Endothelial cell of umbilical vein (primary cell): ENCODE measurements at regions not wholly inside any gene's neighbourhood (a gene's known extent, or its start where the extent isn't known, plus 50 kb on each side); places are given as distances from the start of the nearest gene placed in this dataset.

Source experiments
- BruUV-seq: library from RNA; stranded (reverse); fragments of 400-500 nt; replicated peaks from 2 replicates; lab custom pipeline; 2021; lab: Mats Ljungman, UMichigan
- CTCF ChIA-PET: fragments of 300-600, 350-600 bp; sonication (Branson Sonifier 250); formaldehyde crosslinking; loops from one replicate; lab custom pipeline; 2021; ENCODE audit warnings: antibody characterized with exemption, inconsistent platforms; lab: Charles Lee
- POLR2A ChIA-PET: fragments of 300-600, 350-600 bp; sonication (Branson Sonifier 250); formaldehyde crosslinking; loops from one replicate; lab custom pipeline; 2021; ENCODE audit warnings: antibody characterized with exemption, inconsistent platforms; lab: Charles Lee
- DNase-seq: peaks from one replicate; pipeline ENCODE4 v3.0.0-alpha.2; 2011; ENCODE audit warnings: low read depth, low spot score
- FAIRE-seq: peaks from 2 replicates; lab custom pipeline; 2011; peaks lifted over from hg19 to GRCh38; lab: Jason Lieb, UNC
- H2AFZ ChIP-seq: 2 replicates; pipeline ENCODE4 v1.6.0; 2012; ENCODE audit warnings: low read depth, low read length, control low read depth, inconsistent platforms
- H3K27ac ChIP-seq: 2 replicates; pipeline ENCODE4 v1.5.1; 2011; ENCODE audit warnings: low read depth, mild to moderate bottlenecking, control low read depth, low read length, moderate library complexity; ENCODE audit not compliant: insufficient read depth
- H3K27me3 ChIP-seq, 2 experiments: 2 replicates each; pipeline versions ENCODE4 v1.6.0 to v1.6.1; 2011; ENCODE audit warnings: low read length in 2 of 2, mixed read lengths in 1 of 2; ENCODE audit not compliant: control insufficient read depth in 2 of 2, insufficient read depth in 2 of 2
- H3K36me3 ChIP-seq, 2 experiments: 2 replicates in 1 of 2; 3 replicates in 1 of 2; pipeline ENCODE4 v1.5.1; 2011; ENCODE audit warnings: low read length in 2 of 2, mild to moderate bottlenecking in 1 of 2, moderate library complexity in 1 of 2; ENCODE audit not compliant: control insufficient read depth in 2 of 2, insufficient read depth in 2 of 2; ENCODE audit errors: extremely low read depth in 1 of 2
- H3K4me1 ChIP-seq: 3 replicates; pipeline ENCODE4 v1.5.1; 2011; ENCODE audit warnings: mild to moderate bottlenecking, low read length; ENCODE audit not compliant: control insufficient read depth, insufficient read depth; ENCODE audit errors: extremely low read depth
- H3K4me2 ChIP-seq: 2 replicates; pipeline ENCODE4 v1.6.1; 2011; ENCODE audit warnings: low read length, control low read depth, mixed read lengths; ENCODE audit not compliant: insufficient read depth
- H3K4me3 ChIP-seq, 3 experiments: fragments of 200-600 bp in 1 of 3; sonication (generic), shearing (Covaris generic) in 1 of 3; replicated peaks in 1 of 3; 2 replicates each; pipeline ENCODE4 v1.5.1; 2011 to 2016; ENCODE audit warnings: control low read depth in 3 of 3, low read length in 3 of 3, mild to moderate bottlenecking in 2 of 3, inconsistent platforms in 1 of 3, low read depth in 1 of 3, moderate library complexity in 1 of 3; ENCODE audit not compliant: insufficient read depth in 1 of 3
- H3K79me2 ChIP-seq: 2 replicates; pipeline ENCODE4 v1.6.0; 2012; ENCODE audit warnings: low read length, inconsistent platforms; ENCODE audit not compliant: control insufficient read depth, insufficient read depth
- H3K9ac ChIP-seq: replicated peaks from 2 replicates; pipeline ENCODE3; 2011; ENCODE audit warnings: low read length, control low read depth; ENCODE audit not compliant: insufficient read depth; ENCODE audit errors: extremely low read depth
- H3K9me1 ChIP-seq: replicated peaks from 3 replicates; pipeline ENCODE4 v1.6.0; 2011; ENCODE audit warnings: mild to moderate bottlenecking, low read length; ENCODE audit not compliant: control insufficient read depth, insufficient read depth; ENCODE audit errors: extremely low read depth
- H3K9me3 ChIP-seq: replicated peaks from 2 replicates; pipeline ENCODE4 v1.5.1; 2012; ENCODE audit warnings: low read length, inconsistent platforms; ENCODE audit not compliant: control insufficient read depth, insufficient read depth
- H4K20me1 ChIP-seq: replicated peaks from 2 replicates; pipeline ENCODE3; 2011; ENCODE audit warnings: mild to moderate bottlenecking, low read length; ENCODE audit not compliant: control insufficient read depth, insufficient read depth; ENCODE audit errors: extremely low read depth
- CTCF ChIP-seq, 2 donors: IDR thresholded peaks; 1 replicate in 1 of 2; 2 replicates in 1 of 2; pipeline ENCODE4 v1.5.1; 2011; ENCODE audit warnings: low read length in 2 of 2, mild to moderate bottlenecking in 2 of 2, moderate library complexity in 2 of 2, control low read depth in 1 of 2, inconsistent platforms in 1 of 2, low read depth in 1 of 2; ENCODE audit not compliant: insufficient read depth in 1 of 2; ENCODE audit errors: extremely low read depth in 1 of 2
- EZH2 ChIP-seq: IDR thresholded peaks from 2 replicates; pipeline ENCODE4 v1.6.1; 2012; ENCODE audit warnings: borderline replicate concordance, low read depth, mild to moderate bottlenecking, moderate library complexity, low read length, inconsistent platforms; ENCODE audit not compliant: severe bottlenecking
- FOS ChIP-seq: IDR thresholded peaks from 2 replicates; pipeline ENCODE4 v1.6.1; 2011; ENCODE audit warnings: mild to moderate bottlenecking, low read length, moderate library complexity, borderline replicate concordance; ENCODE audit not compliant: insufficient read depth
- GATA2 ChIP-seq: IDR thresholded peaks from 2 replicates; pipeline ENCODE4 v1.7.0; 2011; ENCODE audit warnings: low read depth, mild to moderate bottlenecking, moderate library complexity, mixed read lengths, low read length; ENCODE audit not compliant: insufficient read length, insufficient read depth
- JUN ChIP-seq: IDR thresholded peaks from 2 replicates; pipeline ENCODE4 v1.6.1; 2011; ENCODE audit warnings: borderline replicate concordance, low read depth; ENCODE audit not compliant: insufficient read length, insufficient read depth
- MAX ChIP-seq: IDR thresholded peaks from 2 replicates; pipeline ENCODE4 v1.6.1; 2011; ENCODE audit not compliant: insufficient read depth, insufficient read length
- MYC ChIP-seq: IDR thresholded peaks from one replicate; pipeline ENCODE4 v1.6.1; 2011; ENCODE audit warnings: mild to moderate bottlenecking, low read depth, low read length
- POLR2A ChIP-seq: IDR thresholded peaks from 2 replicates; pipeline ENCODE4 v1.6.1; 2012; ENCODE audit warnings: low read depth, mild to moderate bottlenecking, control low read depth, low read length
- POLR2AphosphoS5 ChIP-seq: IDR thresholded peaks from 2 replicates; pipeline ENCODE4 v1.6.1; 2012; ENCODE audit warnings: low read depth, mild to moderate bottlenecking, control low read depth, low read length, moderate library complexity; ENCODE audit not compliant: insufficient read depth
- dilution Hi-C: fragments of 300-500 bp; cut with MboI; formaldehyde crosslinking; loops from one replicate; pipeline ENCODE4 v1.15.0; 2019; ENCODE audit warnings: low sequenced_read_pairs; ENCODE audit not compliant: extremely low pct_ligation_motif_present
- intact Hi-C: fragments of 100-400 bp; cut with micrococcal nuclease; formaldehyde crosslinking; loops from one replicate; pipeline ENCODE4 v1.10.0; 2022

GRCh38 chr2:75324861-75325284 is 125.6 kb upstream of the TACR1 start:
- intact Hi-C loops (no loop called here), dilution Hi-C loops (no loop called here)
- Histone ChIP-seq H2AFZ (no peak overlapping the region), H3K9me3 (no peaks in the 10 kb centered on the region), H3K4me3 (no peak overlapping the region), H3K27me3 (no peaks in the 10 kb centered on the region), H3K36me3 (no peaks in the 10 kb centered on the region), H3K27ac (no peak overlapping the region), H3K4me2 (no peak overlapping the region), H3K9ac (no peak overlapping the region), H3K9me1 (no peaks in the 10 kb centered on the region), H3K79me2 (no peaks in the 10 kb centered on the region), H4K20me1 (no peaks in the 10 kb centered on the region), H3K4me1 (no peaks in the 10 kb centered on the region)
- CTCF ChIA-PET: interaction anchor here (1.1 kb wide), 1 partner anchor 25 kb away, joined by 3 read pairs; no protein-coding TSS in a partner anchor
- TF ChIP-seq MAX: no peak
- TF ChIP-seq EZH2: no peak
- no peak for TF ChIP-seq JUN
- TF ChIP-seq MYC: no peak
- no peak for TF ChIP-seq POLR2A
- TF ChIP-seq FOS: no peak
- no peak for TF ChIP-seq CTCF (IDR thresholded peaks at IDR 0.05; ENCODE audit: extremely low read depth in 1 of 2, insufficient read depth in 1 of 2, low read depth in 1 of 2, low read length in 2 of 2)
- no peak for TF ChIP-seq GATA2
- TF ChIP-seq POLR2AphosphoS5: no peak
- DNase-seq: peak; percentile 43
- no peak for FAIRE-seq
- no TSS peak for BruUV-seq
- POLR2A ChIA-PET: no interaction called here
